Stimulated activated naive CD4-positive, alpha-beta T cell (primary cell): ENCODE measurements at regions not wholly inside any gene's neighbourhood (a gene's known extent, or its start where the extent isn't known, plus 50 kb on each side); places are given as distances from the start of the nearest gene placed in this dataset.

Experiments used
- DNase-seq, 6 experiments: peaks; one replicate each; lab custom pipeline; 2025; lab: John Stamatoyannopoulos, UW

GRCh38 chr7:47690902-47691558 is 109.1 kb upstream of the TNS3 start:
- DNase-seq = no peak

GRCh38 chr7:47689558-47689957 is 107.6 kb upstream of the TNS3 start:
- no peak for DNase-seq

- no peak for DNase-seq
These were observed 106.6 kb upstream of the TNS3 start for GRCh38 chr7:47688311-47689100.

- DNase-seq = no peak
These were observed 103.9 kb upstream of the TNS3 start for GRCh38 chr7:47685712-47686376.

GRCh38 chr7:47685151-47685550 is 103.2 kb upstream of the TNS3 start:
- no peak for DNase-seq

- no peak for DNase-seq
These were observed 102.8 kb upstream of the TNS3 start for GRCh38 chr7:47684728-47685127.

GRCh38 chr7:47683485-47683898 is 101.6 kb upstream of the TNS3 start:
- no peak for DNase-seq

GRCh38 chr7:47682874-47683273 is 101.0 kb upstream of the TNS3 start:
- DNase-seq = no peak

GRCh38 chr7:47681249-47681810 is 99.4 kb upstream of the TNS3 start:
- DNase-seq = no peak

- DNase-seq = no peak
These were observed 96.9 kb upstream of the TNS3 start for GRCh38 chr7:47678641-47679380.

GRCh38 chr7:47677664-47678063 is 95.8 kb upstream of the TNS3 start:
- no peak for DNase-seq

GRCh38 chr7:47677093-47677492 is 95.2 kb upstream of the TNS3 start:
- DNase-seq = no peak

- no peak for DNase-seq
These were observed 91.1 kb upstream of the TNS3 start for GRCh38 chr7:47672977-47673381.

- no peak for DNase-seq
These were observed 90.4 kb upstream of the TNS3 start for GRCh38 chr7:47672271-47672791.

GRCh38 chr7:47671358-47671757 is 89.4 kb upstream of the TNS3 start:
- no peak for DNase-seq

- no peak for DNase-seq
These were observed 88.8 kb upstream of the TNS3 start for GRCh38 chr7:47670729-47671128.

GRCh38 chr7:47669901-47670384 is 88.0 kb upstream of the TNS3 start:
- no peak for DNase-seq

- DNase-seq = no peak
These were observed 87.4 kb upstream of the TNS3 start for GRCh38 chr7:47669178-47669891.

GRCh38 chr7:47666164-47666862 is 84.4 kb upstream of the TNS3 start:
- DNase-seq = no peak

GRCh38 chr7:47664650-47665195 is 82.8 kb upstream of the TNS3 start:
- no peak for DNase-seq
